SJSA1 (cell line): ENCODE measurements at regions not wholly inside any gene's neighbourhood (a gene's known extent, or its start where the extent isn't known, plus 50 kb on each side); places are given as distances from the start of the nearest gene placed in this dataset.

Experiments
- DNase-seq, 2 experiments: peaks; one replicate each; pipeline ENCODE4 v3.0.0-alpha.2; 2015 to 2020; ENCODE audit warnings: low spot score in 2 of 2, low read depth in 1 of 2
- H3K27ac ChIP-seq: fragments of 250-450 bp; sonication (Bioruptor Pico); 2 replicates; pipeline ENCODE4 v1.5.1; 2020; ENCODE audit warnings: mild to moderate bottlenecking, moderate library complexity
- H3K27me3 ChIP-seq: fragments of 250-450 bp; sonication (Bioruptor Pico); replicated peaks from 2 replicates; pipeline ENCODE4 v1.5.1; 2020; ENCODE audit warnings: mild to moderate bottlenecking, moderate library complexity
- H3K36me3 ChIP-seq: fragments of 250-450 bp; sonication (Bioruptor Pico); 2 replicates; pipeline ENCODE4 v1.5.1; 2020; ENCODE audit warnings: mild to moderate bottlenecking
- H3K4me1 ChIP-seq: fragments of 250-450 bp; sonication (Bioruptor Pico); replicated peaks from 2 replicates; pipeline ENCODE4 v1.6.1; 2021; ENCODE audit warnings: mild to moderate bottlenecking
- H3K4me3 ChIP-seq: fragments of 250-450 bp; sonication (Bioruptor Pico); 2 replicates; pipeline ENCODE4 v1.5.1; 2020; ENCODE audit warnings: mild to moderate bottlenecking
- H3K9me3 ChIP-seq: fragments of 250-450 bp; sonication (Bioruptor Pico); replicated peaks from 2 replicates; pipeline ENCODE4 v1.5.1; 2020; ENCODE audit warnings: mild to moderate bottlenecking

DNA sequence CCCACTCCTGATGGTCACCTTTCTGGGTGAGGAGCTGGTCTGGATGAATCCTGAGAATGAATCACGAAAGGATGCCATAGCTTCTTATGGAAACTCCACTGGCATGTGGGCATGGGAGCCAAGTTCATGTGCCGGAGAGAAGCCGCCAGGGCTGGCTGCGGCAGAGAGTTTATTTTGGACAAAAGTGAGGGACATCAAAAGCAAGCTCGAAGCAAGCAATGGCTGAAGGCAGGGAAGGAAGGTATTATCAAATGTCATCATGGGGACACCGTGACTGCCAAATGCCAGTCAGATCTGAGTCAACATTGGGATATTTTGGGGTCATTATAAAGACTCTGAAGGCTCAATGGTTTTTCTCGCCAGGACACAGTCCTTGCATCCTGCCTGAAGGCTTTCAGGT is 249.1 kb downstream of the QKI start:
- Histone ChIP-seq H3K4me1 (no peaks in the 10 kb centered on the region), H3K36me3 (no peaks in the 10 kb centered on the region), H3K27ac (no peak overlapping the region), H3K9me3 (no peaks in the 10 kb centered on the region), H3K4me3 (no peak overlapping the region), H3K27me3 (no peaks in the 10 kb centered on the region)
- DNase-seq, result no peak

DNA sequence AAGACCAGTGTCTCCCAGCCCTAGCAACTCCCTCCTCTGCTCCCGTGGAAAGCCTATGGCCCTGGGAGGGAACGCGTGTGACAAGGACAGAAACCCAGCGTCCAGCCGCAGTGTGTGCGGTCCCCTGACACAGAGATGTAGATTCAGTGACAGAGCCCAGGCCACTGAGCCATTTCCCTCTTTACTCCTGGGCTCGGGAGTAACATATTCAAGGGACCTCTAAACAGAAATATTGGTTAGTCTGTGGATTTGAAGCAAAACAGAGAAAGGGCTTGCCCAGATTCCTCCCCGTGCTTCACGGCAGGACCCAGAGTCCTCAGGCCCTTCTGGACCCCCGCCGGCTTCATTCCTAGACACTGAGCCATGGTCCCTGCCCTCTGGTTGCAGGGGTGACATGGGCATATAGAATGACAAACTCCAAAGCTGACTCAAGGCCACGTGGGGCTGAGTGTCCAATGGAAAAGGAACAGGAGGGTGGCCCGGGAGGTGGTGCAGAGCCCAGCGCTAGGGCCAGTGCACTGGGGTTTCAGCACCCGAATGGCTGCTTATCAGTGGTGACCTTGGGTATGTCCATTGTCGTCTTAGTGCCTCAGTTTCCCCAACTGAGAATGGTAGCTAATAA is 248.2 kb downstream of the QKI start:
- Histone ChIP-seq H3K9me3 (no peaks in the 10 kb centered on the region), H3K4me3 (no peak overlapping the region), H3K27me3 (no peaks in the 10 kb centered on the region), H3K27ac (no peak overlapping the region), H3K36me3 (no peaks in the 10 kb centered on the region), H3K4me1 (no peaks in the 10 kb centered on the region)
- no peak for DNase-seq

DNA sequence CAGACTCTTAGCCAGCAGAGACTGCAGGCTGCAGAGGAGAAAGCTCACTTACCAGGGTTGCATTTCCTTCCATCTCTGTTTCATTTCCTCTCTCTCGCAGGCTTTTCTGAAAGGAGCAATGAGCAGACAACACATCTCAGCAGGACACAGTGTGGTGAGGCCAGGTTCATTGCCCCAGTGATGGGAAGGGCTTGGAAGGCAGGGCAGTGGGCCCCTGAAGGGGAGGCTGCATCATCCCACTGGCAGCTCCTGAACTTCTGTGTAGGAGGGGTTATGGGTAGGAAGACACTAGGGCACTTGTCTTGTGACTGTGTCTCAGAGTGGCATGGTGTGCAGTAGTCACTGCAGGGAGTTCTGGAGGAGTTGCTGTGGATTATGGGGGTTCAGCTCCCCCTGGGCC is 246.8 kb downstream of the QKI start:
- H3K27me3 ChIP-seq, result no peaks in the 10 kb centered on the region
- no peaks in the 10 kb centered on the region for H3K4me1 ChIP-seq
- no peak for DNase-seq
- no peak overlapping the region for H3K27ac ChIP-seq
- no peak overlapping the region for H3K4me3 ChIP-seq
- H3K36me3 ChIP-seq, result no peaks in the 10 kb centered on the region
- no peaks in the 10 kb centered on the region for H3K9me3 ChIP-seq

DNA sequence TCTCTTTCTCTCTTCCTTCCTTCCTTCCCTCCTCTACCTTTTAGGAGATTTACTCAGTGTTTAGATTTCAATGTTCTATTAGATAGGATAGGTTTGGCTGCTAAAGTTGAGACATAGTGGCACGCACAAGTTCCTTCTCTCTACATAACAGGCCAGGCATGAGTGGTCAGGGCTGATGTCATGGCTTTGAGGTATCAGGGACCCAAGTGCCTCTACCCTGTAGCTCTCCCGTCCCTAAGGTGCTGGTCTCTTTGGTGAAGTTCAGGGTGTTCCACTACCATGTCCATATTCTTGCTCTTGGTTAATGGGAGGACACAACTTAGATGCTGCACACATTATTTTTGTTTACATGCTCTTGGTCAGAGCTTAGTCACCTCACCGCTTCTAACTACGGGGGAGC is 245.3 kb downstream of the QKI start:
- Histone ChIP-seq H3K4me1 (no peaks in the 10 kb centered on the region), H3K36me3 (no peaks in the 10 kb centered on the region), H3K27ac (no peak overlapping the region), H3K4me3 (no peak overlapping the region), H3K9me3 (no peaks in the 10 kb centered on the region), H3K27me3 (no peaks in the 10 kb centered on the region)
- no peak for DNase-seq

DNA sequence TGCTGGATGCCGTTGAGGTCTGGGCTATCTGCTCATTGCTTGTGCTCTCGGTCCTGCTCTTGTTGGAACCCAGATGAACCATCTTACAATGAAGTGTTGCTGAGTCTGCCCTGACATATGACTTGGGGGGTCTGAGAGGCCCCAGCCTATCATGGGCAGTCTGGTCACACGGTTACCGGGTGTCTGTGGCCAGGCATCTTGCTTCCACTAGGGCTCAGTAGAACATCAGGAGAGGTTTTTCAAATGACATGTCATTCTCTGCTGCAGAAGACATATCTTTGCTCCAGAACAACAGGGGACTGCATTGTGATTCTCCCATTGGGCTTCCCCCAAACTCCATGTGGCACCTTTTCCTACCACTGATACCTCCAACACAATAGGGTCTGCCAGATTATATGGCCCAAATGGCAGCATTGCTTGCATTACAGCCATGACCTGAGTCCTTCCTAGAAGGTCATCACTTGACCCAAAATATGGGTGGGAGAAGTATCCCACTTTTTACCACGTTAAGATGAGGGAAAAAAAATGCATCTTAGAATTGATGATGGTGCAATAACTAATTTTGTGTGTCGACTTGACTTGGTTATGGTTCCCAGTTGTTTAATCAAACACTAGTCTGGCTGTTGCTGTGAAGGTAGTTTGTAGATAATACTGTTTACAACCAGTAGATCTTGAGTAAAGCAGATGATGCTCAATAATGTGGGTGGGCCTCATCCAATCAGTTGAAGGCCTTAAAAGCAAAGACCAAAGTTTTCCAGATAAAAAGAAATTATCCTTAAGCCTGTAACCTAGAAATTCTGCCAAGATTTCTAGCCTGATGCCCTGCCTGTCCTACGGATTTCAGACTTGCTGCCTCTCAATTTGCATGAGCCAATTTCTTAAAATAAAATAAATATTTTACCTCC is 241.0 kb downstream of the QKI start:
- H3K4me3 ChIP-seq, result no peak overlapping the region
- no peaks in the 10 kb centered on the region for H3K4me1 ChIP-seq
- no peaks in the 10 kb centered on the region for H3K9me3 ChIP-seq
- no peak overlapping the region for H3K27ac ChIP-seq
- H3K36me3 ChIP-seq, result no peaks in the 10 kb centered on the region
- H3K27me3 ChIP-seq, result no peaks in the 10 kb centered on the region
- DNase-seq, result no peak

DNA sequence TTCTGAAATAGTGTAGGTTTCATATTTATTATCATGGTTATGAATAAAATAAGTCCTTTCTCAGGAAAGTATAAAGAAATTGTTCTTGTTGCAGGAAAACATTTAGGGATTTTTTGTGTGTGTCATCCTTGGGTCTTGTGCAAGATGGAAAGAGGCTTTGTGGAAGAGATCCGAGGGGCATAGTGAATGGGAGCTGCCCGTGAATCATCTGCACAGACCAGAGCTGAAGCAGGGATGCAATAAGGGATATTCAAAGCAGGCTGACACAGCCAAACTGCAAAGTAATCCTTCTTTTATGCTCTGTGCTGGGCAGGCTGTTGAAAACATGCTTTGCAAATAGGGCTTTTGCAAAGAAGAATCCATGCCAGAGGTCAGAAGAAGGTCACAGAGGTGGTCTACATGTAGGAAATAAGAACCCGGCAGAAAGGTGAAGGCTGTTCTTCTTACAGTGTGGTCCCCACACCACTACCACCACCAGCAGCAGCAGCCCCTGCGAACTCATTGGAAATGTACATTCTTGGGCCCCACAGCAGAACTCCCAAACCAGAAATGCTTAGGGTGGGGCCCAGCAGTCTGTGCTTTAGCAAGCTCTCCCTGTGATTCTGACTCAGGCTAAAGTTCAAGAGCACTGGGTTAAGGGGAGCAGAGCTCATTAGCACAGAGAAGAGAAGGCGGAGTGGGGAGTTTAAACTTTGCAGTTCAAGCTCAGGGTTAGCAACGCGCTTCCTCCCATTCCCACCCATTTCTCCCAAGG is 237.6 kb downstream of the QKI start:
- Histone ChIP-seq H3K27ac (no peak overlapping the region), H3K36me3 (no peaks in the 10 kb centered on the region), H3K9me3 (no peaks in the 10 kb centered on the region), H3K4me1 (no peaks in the 10 kb centered on the region), H3K4me3 (no peak overlapping the region), H3K27me3 (no peaks in the 10 kb centered on the region)
- no peak for DNase-seq

DNA sequence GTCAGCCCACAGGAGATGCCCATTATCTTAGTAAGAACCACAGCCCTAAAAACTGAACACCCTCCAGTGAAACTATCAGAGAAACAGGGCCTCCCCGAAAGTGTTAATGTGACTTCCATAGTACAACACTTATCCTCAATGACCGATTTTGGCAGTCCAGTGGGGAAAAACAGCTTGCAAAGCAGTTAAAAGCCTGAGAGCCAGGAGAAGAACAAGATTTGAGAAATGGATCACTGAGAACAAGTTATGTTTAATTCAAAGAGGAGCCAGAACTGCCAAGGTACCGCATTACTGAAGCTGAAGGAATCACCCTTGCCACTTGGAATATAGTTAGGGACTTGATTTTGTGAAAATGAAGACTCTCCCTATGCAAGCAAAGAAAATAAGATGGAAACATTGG is 236.9 kb downstream of the QKI start:
- no peaks in the 10 kb centered on the region for H3K9me3 ChIP-seq
- H3K27me3 ChIP-seq, result no peaks in the 10 kb centered on the region
- H3K4me1 ChIP-seq, result no peaks in the 10 kb centered on the region
- no peak overlapping the region for H3K27ac ChIP-seq
- H3K36me3 ChIP-seq, result no peaks in the 10 kb centered on the region
- no peak overlapping the region for H3K4me3 ChIP-seq
- DNase-seq, result no peak

DNA sequence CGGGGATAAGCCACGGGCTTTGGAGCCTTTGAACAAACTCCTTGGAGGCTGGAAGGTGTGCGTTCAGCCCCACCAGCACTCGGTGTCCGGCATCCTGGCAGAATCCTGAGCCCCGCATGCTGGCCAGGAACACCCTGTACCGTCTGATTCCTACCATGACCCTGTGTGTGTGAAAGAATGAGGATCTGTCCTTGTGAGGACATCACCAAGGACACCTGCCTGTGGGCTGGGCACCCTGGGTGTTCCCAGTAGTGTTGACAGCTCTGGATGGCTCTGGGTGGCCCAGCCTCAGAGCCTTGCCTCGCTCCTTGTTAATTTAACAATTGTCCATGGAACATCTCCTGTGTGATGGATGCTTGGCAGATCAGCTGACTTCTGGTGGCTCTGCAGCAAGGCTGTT is 234.3 kb downstream of the QKI start:
- H3K27ac ChIP-seq, result no peak overlapping the region
- no peaks in the 10 kb centered on the region for H3K9me3 ChIP-seq
- no peak for DNase-seq
- H3K4me3 ChIP-seq, result no peak overlapping the region
- H3K4me1 ChIP-seq, result no peaks in the 10 kb centered on the region
- no peaks in the 10 kb centered on the region for H3K27me3 ChIP-seq
- H3K36me3 ChIP-seq, result no peaks in the 10 kb centered on the region

DNA sequence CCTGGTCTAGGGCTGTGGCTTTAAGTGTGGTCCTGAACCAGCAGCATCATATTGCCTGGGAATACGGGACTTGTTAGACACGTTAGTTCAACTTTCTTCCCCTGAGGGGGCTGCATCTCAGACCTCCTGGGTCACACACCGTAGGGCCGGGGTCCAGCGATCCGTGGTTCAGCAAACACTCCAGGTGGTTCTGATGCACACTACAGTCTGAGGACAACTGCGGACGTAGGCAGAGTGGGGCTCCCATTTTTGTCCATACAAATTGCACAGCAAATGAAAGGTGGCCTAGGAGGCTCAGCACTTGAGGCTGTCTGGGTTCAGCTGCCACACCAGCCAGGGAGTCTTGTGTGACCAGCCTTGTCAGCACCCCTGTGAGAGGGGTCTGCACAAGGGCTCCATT is 233.1 kb downstream of the QKI start:
- Histone ChIP-seq H3K36me3 (no peaks in the 10 kb centered on the region), H3K9me3 (no peaks in the 10 kb centered on the region), H3K4me3 (no peak overlapping the region), H3K27me3 (no peaks in the 10 kb centered on the region), H3K27ac (no peak overlapping the region), H3K4me1 (no peaks in the 10 kb centered on the region)
- no peak for DNase-seq

DNA sequence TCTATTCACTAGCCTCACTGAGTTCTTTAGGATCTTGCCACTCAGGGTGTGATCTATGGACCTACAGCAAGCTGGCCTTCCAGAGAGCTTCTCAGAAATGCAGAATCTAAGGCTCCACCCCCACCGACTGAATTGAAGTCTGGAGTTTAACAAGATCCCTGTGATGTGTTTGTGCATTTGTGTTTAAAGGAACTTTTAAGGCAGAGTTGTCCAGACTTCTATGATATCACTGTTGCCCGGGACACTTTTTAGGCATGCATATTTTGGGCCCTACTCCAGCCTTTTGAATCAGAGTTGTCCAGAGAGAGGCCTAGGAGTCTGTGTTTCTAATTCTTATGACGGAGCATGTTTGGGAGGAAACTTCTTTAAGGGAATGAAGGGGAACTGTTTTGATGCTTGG is 232.3 kb downstream of the QKI start:
- Histone ChIP-seq H3K27me3 (no peaks in the 10 kb centered on the region), H3K9me3 (no peaks in the 10 kb centered on the region), H3K4me1 (no peaks in the 10 kb centered on the region), H3K36me3 (no peaks in the 10 kb centered on the region), H3K27ac (no peak overlapping the region), H3K4me3 (no peak overlapping the region)
- DNase-seq, result no peak

DNA sequence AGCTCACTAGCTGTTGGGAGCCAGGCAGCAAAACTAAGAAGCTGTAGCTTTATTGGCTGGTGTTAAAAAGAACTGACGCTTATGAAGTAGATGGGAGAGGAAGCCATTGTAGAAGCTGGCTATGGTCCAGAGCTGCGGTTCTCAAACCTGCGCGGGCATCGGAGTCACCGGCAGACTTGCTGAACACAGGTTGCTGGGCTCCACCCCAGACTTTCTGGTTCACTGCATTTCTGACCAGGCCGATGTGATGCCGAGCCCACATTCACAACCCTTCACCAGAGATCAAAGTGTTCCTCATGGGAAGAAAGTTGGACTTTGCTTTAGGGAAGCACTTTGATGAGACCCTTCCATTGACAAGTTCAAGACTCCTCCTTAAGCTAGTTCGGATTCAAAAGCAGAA is 231.6 kb downstream of the QKI start:
- Histone ChIP-seq H3K9me3 (no peaks in the 10 kb centered on the region), H3K27ac (no peak overlapping the region), H3K27me3 (no peaks in the 10 kb centered on the region), H3K36me3 (no peaks in the 10 kb centered on the region), H3K4me1 (no peaks in the 10 kb centered on the region), H3K4me3 (no peak overlapping the region)
- DNase-seq, result no peak

DNA sequence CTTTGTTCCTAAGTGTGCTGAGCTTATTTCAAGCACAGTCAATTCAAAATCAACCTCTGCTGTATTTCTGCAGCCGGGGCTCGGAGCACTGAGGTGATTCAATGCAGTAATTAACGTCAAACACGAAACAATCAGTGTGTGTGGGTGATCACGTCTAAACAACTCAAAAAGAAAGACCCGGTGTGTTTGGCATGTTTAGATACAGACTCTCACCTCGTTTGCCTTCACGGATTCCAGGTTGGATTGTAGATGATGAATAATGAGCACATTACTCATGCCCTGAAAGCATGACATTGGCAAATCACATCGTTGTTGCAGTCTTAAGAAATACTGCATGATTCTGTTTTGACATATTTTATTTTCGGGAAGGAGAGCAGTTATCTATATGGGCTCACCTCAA is 231.0 kb downstream of the QKI start:
- no peak for DNase-seq
- Histone ChIP-seq H3K27ac (no peak overlapping the region), H3K27me3 (no peaks in the 10 kb centered on the region), H3K4me3 (no peak overlapping the region), H3K9me3 (no peaks in the 10 kb centered on the region), H3K36me3 (no peaks in the 10 kb centered on the region), H3K4me1 (no peaks in the 10 kb centered on the region)

DNA sequence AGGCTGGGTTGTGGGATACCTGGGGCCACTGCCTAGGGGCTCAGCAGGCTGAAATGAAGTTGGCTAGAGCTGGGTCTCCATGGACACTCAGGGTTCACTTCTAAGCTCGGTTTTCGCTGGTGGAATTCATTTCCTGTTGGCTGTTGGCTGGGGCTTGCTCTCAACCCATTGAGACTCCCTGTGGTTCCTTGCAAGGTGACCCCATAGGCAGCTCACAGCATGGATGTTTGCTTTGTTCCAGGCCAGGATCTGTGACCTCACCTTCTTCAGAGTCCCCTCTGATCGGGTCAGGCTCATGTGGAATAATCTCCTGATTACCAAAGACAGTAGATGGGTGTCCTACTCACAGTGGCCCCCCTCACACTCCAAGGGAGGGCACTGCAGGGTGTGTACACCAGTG is 229.3 kb downstream of the QKI start:
- Histone ChIP-seq H3K4me3 (no peak overlapping the region), H3K27ac (no peak overlapping the region), H3K9me3 (no peaks in the 10 kb centered on the region), H3K27me3 (no peaks in the 10 kb centered on the region), H3K4me1 (no peaks in the 10 kb centered on the region), H3K36me3 (no peaks in the 10 kb centered on the region)
- DNase-seq, result no peak

DNA sequence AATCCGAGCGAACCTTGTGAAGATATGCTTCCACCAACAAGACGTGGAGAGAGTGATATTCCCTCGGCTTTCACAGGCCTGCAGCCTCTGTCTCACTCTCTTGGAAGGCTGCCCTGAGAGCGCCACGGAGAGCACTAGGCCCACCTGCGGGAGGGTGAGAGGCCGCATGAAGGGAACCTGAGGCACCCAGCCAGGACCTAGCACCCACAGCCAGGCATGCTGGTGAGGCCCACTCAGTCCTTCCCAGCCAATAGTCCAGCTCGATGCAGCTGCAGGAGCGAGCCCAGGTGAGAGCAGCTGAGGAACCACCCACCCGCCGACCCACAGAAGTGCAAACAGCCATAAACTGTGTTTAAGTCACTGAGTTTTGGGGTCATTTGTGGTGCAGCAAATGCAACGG is 227.2 kb downstream of the QKI start:
- H3K9me3 ChIP-seq, result no peaks in the 10 kb centered on the region

More for the DNA sequence above, 227.2 kb downstream of the QKI start:
- no peaks in the 10 kb centered on the region for H3K27me3 ChIP-seq
- H3K27ac ChIP-seq, result no peak overlapping the region
- H3K4me1 ChIP-seq, result no peaks in the 10 kb centered on the region
- no peaks in the 10 kb centered on the region for H3K36me3 ChIP-seq
- H3K4me3 ChIP-seq, result no peak overlapping the region
- no peak for DNase-seq
